ENCODE measurements at regions not wholly inside any gene's neighbourhood (a gene's known extent, or its start where the extent isn't known, plus 50 kb on each side); places are given as distances from the start of the nearest gene placed in this dataset.

- ChIA-PET CTCF (ENCODE audit: low intra/inter-chr PET ratio) (no interaction called here), POLR2A (no interaction called here)
- no peak for TF ChIP-seq SMARCC2 (IDR thresholded peaks at IDR 0.05; ENCODE audit: low read depth)
- no peak for TF ChIP-seq FOS (IDR thresholded peaks at IDR 0.05; ENCODE audit: extremely low read depth, insufficient read length)
- no peak for TF ChIP-seq USF1 (CRISPR knock-in tag; IDR thresholded peaks at IDR 0.05)
- TF ChIP-seq HIVEP1 (CRISPR knock-in tag; IDR thresholded peaks at IDR 0.05) = no peak
- WGBS (ENCODE audit: insufficient coverage, low coverage, missing lambda C conversion rate) = 0% methylated on average over 1 of the region's 2 CpGs
- H4K20me1 ChIP-seq (replicated peaks; ENCODE audit: control insufficient read depth, insufficient read depth, low read length) = no peaks in the 10 kb centered on the region
- no peak for FAIRE-seq
- no peak for DNase-seq (ENCODE audit: extremely low read depth in 1 of 4, low spot score in 3 of 4)
- H3K9me1 ChIP-seq (ENCODE audit: control insufficient read depth, insufficient read depth, low read length) = no peaks in the 10 kb centered on the region
- BruUV-seq (replicated peaks) = no TSS peak
- no peak overlapping the region for H3K4me2 ChIP-seq (ENCODE audit: insufficient read depth, low read length)
- no peak overlapping the region for H3K4me3 ChIP-seq
- H3K27ac ChIP-seq (ENCODE audit: extremely low read depth, low read depth, low read length) = no peak overlapping the region
- no peaks in the 10 kb centered on the region; a peak in 1 of 5 replicates for H3K4me1 ChIP-seq (replicated peaks in 1 of 2; ENCODE audit: control insufficient read depth in 2 of 2, insufficient read depth in 2 of 2, low read length in 2 of 2)
- H2AFZ ChIP-seq (ENCODE audit: low read depth, low read length) = no peak overlapping the region
- peaks cover 0 to 6% of the 10 kb centered on the region in 2 experiments; a peak in 2 of 5 replicates for H3K27me3 ChIP-seq (ENCODE audit: control insufficient read depth in 2 of 2, insufficient read depth in 2 of 2, low read length in 2 of 2)
- intact Hi-C loops (cut with micrococcal nuclease) (no loop called here), in situ Hi-C loops (cut with MboI) (no loop called here)
- no peak overlapping the region for H3K9ac ChIP-seq (ENCODE audit: insufficient read depth in 1 of 2, low read depth in 2 of 2, low read length in 2 of 2)
- no peaks in the 10 kb centered on the region for H3K79me2 ChIP-seq (ENCODE audit: control insufficient read depth, insufficient read depth, low read length)
- H3K36me3 ChIP-seq (ENCODE audit: control insufficient read depth, insufficient read depth, low read length) = no peaks in the 10 kb centered on the region
- no peak for ATAC-seq
- no peaks in the 10 kb centered on the region for H3K9me3 ChIP-seq (replicated peaks; ENCODE audit: control insufficient read depth, insufficient read depth, low read depth, low read length)
Measured at GRCh38 chr15:98536976-98537375, 111.4 kb upstream of the IGF1R start.

GRCh38 chr15:98537516-98538060 is 110.8 kb upstream of the IGF1R start:
- Histone ChIP-seq H3K9me1 (ENCODE audit: control insufficient read depth, insufficient read depth, low read length) (no peaks in the 10 kb centered on the region), H3K9me3 (replicated peaks; ENCODE audit: control insufficient read depth, insufficient read depth, low read depth, low read length) (no peaks in the 10 kb centered on the region), H3K4me2 (ENCODE audit: insufficient read depth, low read length) (no peak overlapping the region), H2AFZ (ENCODE audit: low read depth, low read length) (no peak overlapping the region), H3K36me3 (ENCODE audit: control insufficient read depth, insufficient read depth, low read length) (no peaks in the 10 kb centered on the region), H3K27me3 (ENCODE audit: control insufficient read depth in 2 of 2, insufficient read depth in 2 of 2, low read length in 2 of 2) (peaks cover 0 to 6% of the 10 kb centered on the region in 2 experiments; a peak in 2 of 5 replicates), H3K9ac (ENCODE audit: insufficient read depth in 1 of 2, low read depth in 2 of 2, low read length in 2 of 2) (no peak overlapping the region), H3K27ac (ENCODE audit: extremely low read depth, low read depth, low read length) (no peak overlapping the region), H3K4me3 (no peak overlapping the region), H3K4me1 (replicated peaks in 1 of 2; ENCODE audit: control insufficient read depth in 2 of 2, insufficient read depth in 2 of 2, low read length in 2 of 2) (no peaks in the 10 kb centered on the region; a peak in 1 of 5 replicates), H3K79me2 (ENCODE audit: control insufficient read depth, insufficient read depth, low read length) (no peaks in the 10 kb centered on the region), H4K20me1 (replicated peaks; ENCODE audit: control insufficient read depth, insufficient read depth, low read length) (no peaks in the 10 kb centered on the region)
- intact Hi-C loops (cut with micrococcal nuclease) = no loop called here
- ATAC-seq = no peak
- CTCF ChIA-PET (ENCODE audit: low intra/inter-chr PET ratio) = no interaction called here
- POLR2A ChIA-PET = interaction anchor here (0.6 kb wide), 1 partner anchor 124 kb away, joined by 3 read pairs; no protein-coding TSS in a partner anchor
- no TSS peak for BruUV-seq (replicated peaks)
- no peak for DNase-seq (ENCODE audit: extremely low read depth in 1 of 4, low spot score in 3 of 4)
- in situ Hi-C loops (cut with MboI) = no loop called here
- FAIRE-seq = no peak
- WGBS (ENCODE audit: insufficient coverage, low coverage, missing lambda C conversion rate) = 1% methylated on average over 8 of the region's 8 CpGs
- no peak for TF ChIP-seq BRF1 (IDR thresholded peaks at IDR 0.05; ENCODE audit: borderline replicate concordance, extremely low read depth, insufficient read length)
- TF ChIP-seq NCOA1 (IDR thresholded peaks at IDR 0.05; ENCODE audit: low read depth) = no peak
- no peak for TF ChIP-seq SPI1 (IDR thresholded peaks at IDR 0.05; ENCODE audit: borderline replicate concordance, low read depth, low read length)
- TF ChIP-seq ASH1L (IDR thresholded peaks at IDR 0.05; ENCODE audit: borderline replicate concordance, low read depth, partially characterized antibody) = no peak
- TF ChIP-seq ATF4 (CRISPR knock-in tag; IDR thresholded peaks at IDR 0.05) = no peak
- TF ChIP-seq, protein P1, sequence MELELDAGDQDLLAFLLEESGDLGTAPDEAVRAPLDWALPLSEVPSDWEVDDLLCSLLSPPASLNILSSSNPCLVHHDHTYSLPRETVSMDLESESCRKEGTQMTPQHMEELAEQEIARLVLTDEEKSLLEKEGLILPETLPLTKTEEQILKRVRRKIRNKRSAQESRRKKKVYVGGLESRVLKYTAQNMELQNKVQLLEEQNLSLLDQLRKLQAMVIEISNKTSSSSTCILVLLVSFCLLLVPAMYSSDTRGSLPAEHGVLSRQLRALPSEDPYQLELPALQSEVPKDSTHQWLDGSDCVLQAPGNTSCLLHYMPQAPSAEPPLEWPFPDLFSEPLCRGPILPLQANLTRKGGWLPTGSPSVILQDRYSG (tag; conservative IDR thresholded peaks at IDR 0.05; ENCODE audit: low read depth) = no peak
- TF ChIP-seq DMBX1 (CRISPR knock-in tag; IDR thresholded peaks at IDR 0.05; ENCODE audit: borderline replicate concordance) = no peak
- no peak for TF ChIP-seq ZBTB7A (IDR thresholded peaks at IDR 0.05; ENCODE audit: borderline replicate concordance, control insufficient read depth, low read depth, low read length)
- TF ChIP-seq RB1 (IDR thresholded peaks at IDR 0.05; ENCODE audit: low read depth) = no peak
- TF ChIP-seq NCOR1 (IDR thresholded peaks at IDR 0.05) = no peak
